ENCODE measurements at regions not wholly inside any gene's neighbourhood (a gene's known extent, or its start where the extent isn't known, plus 50 kb on each side); places are given as distances from the start of the nearest gene placed in this dataset.

DNA sequence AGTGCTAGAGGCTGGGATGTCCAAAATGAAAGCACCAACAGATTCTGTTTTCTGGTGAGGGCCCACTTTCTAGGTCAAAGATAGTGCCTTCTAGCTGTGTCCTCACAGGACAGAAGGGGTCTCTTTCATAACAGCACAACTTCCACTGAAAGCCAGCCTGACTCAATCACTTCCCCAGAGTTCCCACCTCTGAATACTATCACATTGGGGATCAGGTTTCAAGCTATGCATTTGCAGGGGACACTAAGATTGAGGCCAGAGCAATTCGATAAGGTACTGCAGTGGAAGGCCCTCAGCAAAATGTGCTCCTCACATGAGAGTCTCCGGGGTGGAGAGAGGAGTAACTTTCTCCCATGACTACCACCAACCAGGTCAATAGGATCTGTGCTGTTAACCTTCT lies 1501.5 kb downstream of the EFNB2 start:
- no peaks in the 10 kb centered on the region for H3K27me3 Mint-ChIP-seq (ENCODE audit: insufficient read depth)
- no peaks in the 10 kb centered on the region for H3K36me3 ChIP-seq (ENCODE audit: control insufficient read depth, insufficient read depth, low read length)
- no peaks in the 10 kb centered on the region for H3K9me3 ChIP-seq (ENCODE audit: control insufficient read depth, low read length)
- no peak overlapping the region for H3K27ac Mint-ChIP-seq
- H3K4me1 ChIP-seq (ENCODE audit: control insufficient read depth, insufficient read depth, low read length): no peaks in the 10 kb centered on the region
- no peak overlapping the region for H3K9ac ChIP-seq (ENCODE audit: extremely low read depth, low read length, poor library complexity, severe bottlenecking)
- no peak overlapping the region for H3K4me3 ChIP-seq (ENCODE audit: low read length)
- H3K9me3 Mint-ChIP-seq: no peaks in the 10 kb centered on the region
- TF ChIP-seq, protein P1, sequence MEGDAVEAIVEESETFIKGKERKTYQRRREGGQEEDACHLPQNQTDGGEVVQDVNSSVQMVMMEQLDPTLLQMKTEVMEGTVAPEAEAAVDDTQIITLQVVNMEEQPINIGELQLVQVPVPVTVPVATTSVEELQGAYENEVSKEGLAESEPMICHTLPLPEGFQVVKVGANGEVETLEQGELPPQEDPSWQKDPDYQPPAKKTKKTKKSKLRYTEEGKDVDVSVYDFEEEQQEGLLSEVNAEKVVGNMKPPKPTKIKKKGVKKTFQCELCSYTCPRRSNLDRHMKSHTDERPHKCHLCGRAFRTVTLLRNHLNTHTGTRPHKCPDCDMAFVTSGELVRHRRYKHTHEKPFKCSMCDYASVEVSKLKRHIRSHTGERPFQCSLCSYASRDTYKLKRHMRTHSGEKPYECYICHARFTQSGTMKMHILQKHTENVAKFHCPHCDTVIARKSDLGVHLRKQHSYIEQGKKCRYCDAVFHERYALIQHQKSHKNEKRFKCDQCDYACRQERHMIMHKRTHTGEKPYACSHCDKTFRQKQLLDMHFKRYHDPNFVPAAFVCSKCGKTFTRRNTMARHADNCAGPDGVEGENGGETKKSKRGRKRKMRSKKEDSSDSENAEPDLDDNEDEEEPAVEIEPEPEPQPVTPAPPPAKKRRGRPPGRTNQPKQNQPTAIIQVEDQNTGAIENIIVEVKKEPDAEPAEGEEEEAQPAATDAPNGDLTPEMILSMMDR (conservative IDR thresholded peaks at IDR 0.05): no peak
- H3K27ac ChIP-seq (ENCODE audit: low read depth, low read length): no peak overlapping the region
- H3K27me3 ChIP-seq (ENCODE audit: control insufficient read depth, insufficient read depth, low read length, poor library complexity, severe bottlenecking): no peaks in the 10 kb centered on the region
- H3K36me3 Mint-ChIP-seq (ENCODE audit: low read depth): no peaks in the 10 kb centered on the region
- peaks cover 5% of the 10 kb centered on the region for H3K4me1 Mint-ChIP-seq
- H3K4me3 Mint-ChIP-seq: no peak overlapping the region
- WGBS, 2 experiments (ENCODE audit: insufficient coverage in 1 of 2, insufficient read length in 1 of 2): 84% methylated on average over 2 of the region's 2 CpGs; no CpG with 5 or more reads in 1 of the 2 experiments
- DNase-seq: peak; percentile 44

DNA sequence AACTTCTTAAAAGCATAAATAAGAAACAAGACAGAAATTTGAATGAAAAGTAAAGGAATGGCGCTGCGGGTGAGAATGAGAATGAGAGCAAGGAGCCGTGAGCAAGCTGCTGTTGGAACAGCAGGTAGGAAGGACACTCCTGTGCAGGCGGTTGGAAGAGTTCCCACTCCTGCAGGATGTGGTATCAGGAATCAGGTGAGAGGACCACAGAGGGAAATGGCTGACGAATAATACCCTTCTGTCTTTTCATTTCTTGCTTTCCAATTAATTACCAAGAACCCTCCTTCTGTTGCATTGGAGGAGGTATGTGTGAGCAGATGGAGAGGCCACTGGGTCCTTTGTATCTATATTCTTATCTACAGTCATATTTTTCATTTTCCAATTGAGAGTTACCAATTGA lies 1504.2 kb downstream of the EFNB2 start:
- H3K4me3 Mint-ChIP-seq: no peak overlapping the region
- no peaks in the 10 kb centered on the region for H3K27me3 Mint-ChIP-seq (ENCODE audit: insufficient read depth)
- H3K4me1 Mint-ChIP-seq: peaks cover 5% of the 10 kb centered on the region
- Histone ChIP-seq H3K4me1 (ENCODE audit: control insufficient read depth, insufficient read depth, low read length) (no peaks in the 10 kb centered on the region), H3K9me3 (ENCODE audit: control insufficient read depth, low read length) (no peaks in the 10 kb centered on the region), H3K27ac (ENCODE audit: low read depth, low read length) (no peak overlapping the region), H3K9ac (ENCODE audit: extremely low read depth, low read length, poor library complexity, severe bottlenecking) (no peak overlapping the region), H3K36me3 (ENCODE audit: control insufficient read depth, insufficient read depth, low read length) (no peaks in the 10 kb centered on the region), H3K4me3 (ENCODE audit: low read length) (no peak overlapping the region), H3K27me3 (ENCODE audit: control insufficient read depth, insufficient read depth, low read length, poor library complexity, severe bottlenecking) (no peaks in the 10 kb centered on the region)
- no peak for DNase-seq
- 86 to 95% methylated on average over 4 of the region's 5 CpGs for WGBS, 2 experiments (ENCODE audit: insufficient coverage in 1 of 2, insufficient read length in 1 of 2)
- H3K27ac Mint-ChIP-seq: no peak overlapping the region
- H3K9me3 Mint-ChIP-seq: no peaks in the 10 kb centered on the region
- TF ChIP-seq, protein P1 (conservative IDR thresholded peaks at IDR 0.05): no peak
- no peaks in the 10 kb centered on the region for H3K36me3 Mint-ChIP-seq (ENCODE audit: low read depth)

DNA sequence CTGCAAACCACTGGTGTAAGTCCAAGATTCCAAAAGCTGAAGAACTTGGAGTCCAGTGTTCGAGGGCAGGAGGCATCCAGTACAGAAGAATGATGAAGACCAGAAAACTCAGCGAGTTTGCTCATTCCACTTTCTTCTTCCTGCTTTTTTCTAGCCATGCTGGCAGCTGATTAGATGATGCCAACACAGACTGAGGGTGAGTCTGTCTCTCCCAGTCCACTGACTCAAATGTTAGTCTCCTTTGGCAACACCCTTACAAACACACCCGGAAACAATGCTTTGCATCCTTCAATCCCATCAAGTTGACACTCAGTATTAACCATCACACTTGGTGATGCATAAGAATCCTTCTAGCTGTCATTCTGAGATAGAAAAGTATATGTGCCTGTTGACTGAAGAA lies 1504.6 kb downstream of the EFNB2 start:
- TF ChIP-seq, protein P1 (conservative IDR thresholded peaks at IDR 0.05): no peak
- Mint-ChIP-seq H3K36me3 (ENCODE audit: low read depth) (no peaks in the 10 kb centered on the region), H3K9me3 (no peaks in the 10 kb centered on the region), H3K27ac (no peak overlapping the region), H3K27me3 (ENCODE audit: insufficient read depth) (no peaks in the 10 kb centered on the region), H3K4me1 (peaks cover 5% of the 10 kb centered on the region), H3K4me3 (no peak overlapping the region)
- DNase-seq: no peak
- Histone ChIP-seq H3K4me1 (ENCODE audit: control insufficient read depth, insufficient read depth, low read length) (no peaks in the 10 kb centered on the region), H3K9ac (ENCODE audit: extremely low read depth, low read length, poor library complexity, severe bottlenecking) (no peak overlapping the region), H3K36me3 (ENCODE audit: control insufficient read depth, insufficient read depth, low read length) (no peaks in the 10 kb centered on the region), H3K27me3 (ENCODE audit: control insufficient read depth, insufficient read depth, low read length, poor library complexity, severe bottlenecking) (no peaks in the 10 kb centered on the region), H3K27ac (ENCODE audit: low read depth, low read length) (no peak overlapping the region), H3K9me3 (ENCODE audit: control insufficient read depth, low read length) (no peaks in the 10 kb centered on the region), H3K4me3 (ENCODE audit: low read length) (no peak overlapping the region)
- 87 to 92% methylated on average over 2 to 3 of the region's 3 CpGs for WGBS, 2 experiments (ENCODE audit: insufficient coverage in 1 of 2, insufficient read length in 1 of 2)

Data from endodermal cell (in vitro differentiated cells).